Fibroblast of lung (primary cell): ENCODE measurements at regions not wholly inside any gene's neighbourhood (a gene's known extent, or its start where the extent isn't known, plus 50 kb on each side); places are given as distances from the start of the nearest gene placed in this dataset.

Experiments used
- EZH2 ChIP-seq: IDR thresholded peaks from 2 replicates; pipeline ENCODE4 v1.5.1; 2012; ENCODE audit warnings: low read length, control low read depth, mild to moderate bottlenecking; ENCODE audit errors: missing control alignments
- TF ChIP-seq, protein P1 (sequence below), 2 donors: IDR thresholded peaks in 1 of 2; conservative IDR thresholded peaks in 1 of 2; 1 replicate in 1 of 2; 2 replicates in 1 of 2; pipeline ENCODE4 v1.5.1; 2011 to 2012; ENCODE audit warnings: low read length in 2 of 2, control low read depth in 1 of 2, inconsistent platforms in 1 of 2, low read depth in 1 of 2, mild to moderate bottlenecking in 1 of 2

DNA sequence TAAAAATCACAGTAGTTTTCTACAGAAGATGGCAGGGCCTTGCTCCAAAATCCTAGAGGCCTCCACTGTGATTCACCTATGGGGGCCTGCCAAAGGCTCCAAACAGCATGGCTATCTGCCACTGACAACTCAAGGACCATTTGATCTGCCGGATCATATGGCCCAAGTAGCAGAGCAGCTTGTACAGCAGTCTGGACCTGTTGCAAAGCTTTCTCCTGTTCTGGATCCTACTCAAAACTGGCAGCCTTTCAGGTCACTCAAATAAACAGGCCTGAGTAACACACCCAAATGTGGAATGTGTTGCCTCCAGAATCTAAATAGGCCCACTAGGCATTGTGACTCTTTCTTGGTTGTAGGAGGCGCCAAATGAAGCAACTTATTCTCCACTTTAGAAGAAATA, 1049.3 kb downstream of the PCDH9 start:
- TF ChIP-seq, protein P1, sequence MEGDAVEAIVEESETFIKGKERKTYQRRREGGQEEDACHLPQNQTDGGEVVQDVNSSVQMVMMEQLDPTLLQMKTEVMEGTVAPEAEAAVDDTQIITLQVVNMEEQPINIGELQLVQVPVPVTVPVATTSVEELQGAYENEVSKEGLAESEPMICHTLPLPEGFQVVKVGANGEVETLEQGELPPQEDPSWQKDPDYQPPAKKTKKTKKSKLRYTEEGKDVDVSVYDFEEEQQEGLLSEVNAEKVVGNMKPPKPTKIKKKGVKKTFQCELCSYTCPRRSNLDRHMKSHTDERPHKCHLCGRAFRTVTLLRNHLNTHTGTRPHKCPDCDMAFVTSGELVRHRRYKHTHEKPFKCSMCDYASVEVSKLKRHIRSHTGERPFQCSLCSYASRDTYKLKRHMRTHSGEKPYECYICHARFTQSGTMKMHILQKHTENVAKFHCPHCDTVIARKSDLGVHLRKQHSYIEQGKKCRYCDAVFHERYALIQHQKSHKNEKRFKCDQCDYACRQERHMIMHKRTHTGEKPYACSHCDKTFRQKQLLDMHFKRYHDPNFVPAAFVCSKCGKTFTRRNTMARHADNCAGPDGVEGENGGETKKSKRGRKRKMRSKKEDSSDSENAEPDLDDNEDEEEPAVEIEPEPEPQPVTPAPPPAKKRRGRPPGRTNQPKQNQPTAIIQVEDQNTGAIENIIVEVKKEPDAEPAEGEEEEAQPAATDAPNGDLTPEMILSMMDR (conservative IDR thresholded peaks at IDR 0.05 in 1 of 2, IDR thresholded peaks at IDR 0.05 in 1 of 2; ENCODE audit: low read depth in 1 of 2, low read length in 2 of 2), result no peak
- TF ChIP-seq EZH2, result no peak
